ENCODE measurements at regions not wholly inside any gene's neighbourhood (a gene's known extent, or its start where the extent isn't known, plus 50 kb on each side); places are given as distances from the start of the nearest gene placed in this dataset.

GRCh38 chr18:38170845-38171244, 605.2 kb upstream of the CELF4 start:
- TF ChIP-seq POLR2A (IDR thresholded peaks at IDR 0.05): no peak
- TF ChIP-seq CTCF (IDR thresholded peaks at IDR 0.05 in 8 of 11, conservative IDR thresholded peaks at IDR 0.05 in 3 of 11): no peak
- no peak for TF ChIP-seq POLR2AphosphoS5 (IDR thresholded peaks at IDR 0.05)
